GM12875 (cell line): ENCODE measurements at regions not wholly inside any gene's neighbourhood (a gene's known extent, or its start where the extent isn't known, plus 50 kb on each side); places are given as distances from the start of the nearest gene placed in this dataset.

Experiments used
- H3K4me3 ChIP-seq: one replicate; pipeline ENCODE4 v1.5.1; 2011; ENCODE audit warnings: low read depth, low read length, control low read depth
- TF ChIP-seq, protein P1 (sequence below): IDR thresholded peaks from 2 replicates; pipeline ENCODE4 v1.5.1; 2011; ENCODE audit warnings: low read depth, mild to moderate bottlenecking, control low read depth, inconsistent platforms, low read length, moderate library complexity, borderline replicate concordance; ENCODE audit not compliant: insufficient read depth

DNA sequence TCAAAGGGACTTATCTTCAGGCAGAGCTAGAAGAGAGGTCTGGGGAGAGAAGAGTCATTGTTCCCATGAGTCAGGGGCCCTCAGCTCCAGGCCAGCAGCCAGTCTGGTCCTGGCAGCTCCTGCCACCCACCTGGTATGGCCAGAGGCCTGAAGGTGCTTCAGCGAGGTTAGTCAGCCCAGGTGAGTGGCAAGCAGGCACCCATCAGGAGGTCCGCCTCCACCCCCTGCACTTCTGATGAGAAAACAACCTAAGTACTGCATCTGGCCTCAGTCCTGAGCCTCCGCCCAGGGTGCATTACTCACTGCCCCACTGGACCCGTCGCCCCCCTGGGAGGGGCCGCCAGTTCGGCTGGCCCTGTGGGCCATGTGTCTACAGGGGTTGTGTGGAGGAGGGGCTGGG, 130.2 kb downstream of the INHBB start:
- H3K4me3 ChIP-seq: no peak overlapping the region
- TF ChIP-seq, protein P1, sequence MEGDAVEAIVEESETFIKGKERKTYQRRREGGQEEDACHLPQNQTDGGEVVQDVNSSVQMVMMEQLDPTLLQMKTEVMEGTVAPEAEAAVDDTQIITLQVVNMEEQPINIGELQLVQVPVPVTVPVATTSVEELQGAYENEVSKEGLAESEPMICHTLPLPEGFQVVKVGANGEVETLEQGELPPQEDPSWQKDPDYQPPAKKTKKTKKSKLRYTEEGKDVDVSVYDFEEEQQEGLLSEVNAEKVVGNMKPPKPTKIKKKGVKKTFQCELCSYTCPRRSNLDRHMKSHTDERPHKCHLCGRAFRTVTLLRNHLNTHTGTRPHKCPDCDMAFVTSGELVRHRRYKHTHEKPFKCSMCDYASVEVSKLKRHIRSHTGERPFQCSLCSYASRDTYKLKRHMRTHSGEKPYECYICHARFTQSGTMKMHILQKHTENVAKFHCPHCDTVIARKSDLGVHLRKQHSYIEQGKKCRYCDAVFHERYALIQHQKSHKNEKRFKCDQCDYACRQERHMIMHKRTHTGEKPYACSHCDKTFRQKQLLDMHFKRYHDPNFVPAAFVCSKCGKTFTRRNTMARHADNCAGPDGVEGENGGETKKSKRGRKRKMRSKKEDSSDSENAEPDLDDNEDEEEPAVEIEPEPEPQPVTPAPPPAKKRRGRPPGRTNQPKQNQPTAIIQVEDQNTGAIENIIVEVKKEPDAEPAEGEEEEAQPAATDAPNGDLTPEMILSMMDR: no peak

DNA sequence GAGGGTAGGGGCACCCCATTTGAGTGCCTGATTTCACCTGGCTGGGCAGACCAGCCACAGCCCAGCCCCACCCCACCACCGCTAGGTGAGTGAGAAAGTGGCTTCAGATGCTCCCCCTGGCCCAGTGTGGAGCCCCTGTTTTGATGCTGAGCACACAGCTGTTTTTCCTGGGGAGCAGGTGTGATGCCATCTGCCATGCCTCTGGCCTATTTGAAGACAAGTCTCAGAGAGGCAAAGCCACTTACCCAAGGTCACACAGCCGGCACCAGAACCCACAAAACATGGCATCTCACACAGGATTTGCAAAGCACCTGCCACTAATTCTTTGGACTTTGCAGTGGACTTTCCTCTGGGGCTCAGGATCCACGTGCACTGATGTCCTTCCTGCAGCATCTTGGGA, 131.3 kb downstream of the INHBB start:
- TF ChIP-seq, protein P1: no peak

DNA sequence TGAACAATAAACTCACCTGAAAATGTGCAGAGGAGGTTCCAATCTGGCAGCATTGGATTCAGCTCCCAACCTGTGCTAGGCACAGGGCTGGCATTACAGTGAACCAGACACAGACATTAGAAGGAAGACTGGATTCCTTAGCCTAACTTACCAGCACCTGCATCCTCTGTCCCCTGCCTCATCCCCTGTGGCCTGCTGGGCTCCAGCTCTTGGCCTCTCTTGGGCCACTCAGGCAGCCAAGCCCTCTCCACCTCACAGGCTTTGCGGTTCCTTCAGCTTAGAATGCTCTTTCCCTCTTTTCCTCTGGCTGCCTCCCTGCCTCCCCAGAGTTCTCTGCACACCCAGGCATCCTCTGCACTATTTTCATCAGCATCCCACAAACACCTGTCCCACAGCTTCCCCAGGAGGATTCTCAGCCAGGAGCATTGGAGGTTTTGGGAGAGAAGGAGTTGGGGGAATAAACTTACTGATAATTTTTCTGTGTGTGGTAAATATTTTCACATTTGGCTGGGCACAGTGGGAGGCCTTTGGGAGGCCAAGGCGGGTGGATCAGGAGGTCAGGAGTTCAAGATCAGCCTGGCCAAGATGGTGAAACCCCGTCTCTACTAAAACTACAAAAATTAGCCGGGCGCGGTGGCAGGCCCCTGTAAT, 132.0 kb downstream of the INHBB start:
- H3K4me3 ChIP-seq: no peak overlapping the region
- TF ChIP-seq, protein P1: no peak

More for the DNA sequence above, 131.3 kb downstream of the INHBB start:
- H3K4me3 ChIP-seq: no peak overlapping the region

DNA sequence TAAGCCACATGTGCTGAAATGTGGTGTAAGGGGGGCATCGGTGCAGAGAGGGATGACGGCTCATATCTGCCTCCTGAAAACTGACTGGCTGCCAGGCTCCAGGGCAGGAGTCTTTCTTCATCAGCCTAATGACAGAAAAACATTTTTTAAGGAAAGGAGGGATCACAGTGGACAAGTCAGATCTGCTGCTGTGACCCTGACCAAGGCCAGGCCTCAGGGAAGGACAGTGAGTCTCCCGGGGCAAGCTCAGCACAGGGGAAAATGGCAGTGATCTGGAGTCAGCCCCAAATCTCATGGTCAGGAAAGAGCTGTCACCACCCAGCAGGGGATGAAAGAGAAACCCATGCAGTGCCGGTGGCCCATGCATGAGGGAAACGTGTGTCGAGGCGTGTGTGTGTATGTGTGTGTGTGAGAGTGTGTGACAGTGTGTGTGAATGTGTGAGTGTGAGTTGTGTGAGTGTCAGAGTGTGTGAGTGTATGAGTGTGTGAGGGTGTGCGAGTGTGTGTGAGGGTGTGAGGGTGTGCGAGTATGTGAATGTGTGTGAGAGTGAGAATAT, 134.5 kb downstream of the INHBB start:
- no peak overlapping the region for H3K4me3 ChIP-seq
- TF ChIP-seq, protein P1: no peak

DNA sequence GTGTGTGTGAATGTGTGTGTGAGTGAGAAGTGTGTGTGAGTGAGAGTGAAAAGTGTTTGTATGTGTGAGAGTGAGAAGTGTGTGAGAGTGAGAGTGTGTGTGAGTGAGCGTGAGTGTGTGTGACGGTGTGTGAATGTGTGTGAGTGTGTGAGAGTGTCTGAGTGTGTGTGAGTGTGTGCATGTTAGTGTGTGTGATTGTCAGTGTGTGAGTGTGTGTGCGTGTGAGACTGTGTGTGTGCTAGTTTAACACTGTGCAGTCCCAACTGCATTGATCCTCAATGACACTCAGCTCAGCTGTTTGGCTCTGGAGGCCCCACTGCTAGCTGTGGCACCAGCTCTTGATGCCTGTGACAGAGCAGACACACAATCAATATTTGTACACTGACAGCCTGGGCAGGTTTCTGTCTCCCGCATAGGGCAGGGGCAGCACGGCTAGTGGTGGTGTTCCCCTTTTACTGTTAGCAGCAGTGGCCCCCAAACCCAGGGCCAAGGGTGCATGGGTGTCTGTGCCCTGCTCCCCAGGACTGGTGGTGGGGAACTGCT, 135.0 kb downstream of the INHBB start:
- TF ChIP-seq, protein P1: no peak
- no peak overlapping the region for H3K4me3 ChIP-seq

DNA sequence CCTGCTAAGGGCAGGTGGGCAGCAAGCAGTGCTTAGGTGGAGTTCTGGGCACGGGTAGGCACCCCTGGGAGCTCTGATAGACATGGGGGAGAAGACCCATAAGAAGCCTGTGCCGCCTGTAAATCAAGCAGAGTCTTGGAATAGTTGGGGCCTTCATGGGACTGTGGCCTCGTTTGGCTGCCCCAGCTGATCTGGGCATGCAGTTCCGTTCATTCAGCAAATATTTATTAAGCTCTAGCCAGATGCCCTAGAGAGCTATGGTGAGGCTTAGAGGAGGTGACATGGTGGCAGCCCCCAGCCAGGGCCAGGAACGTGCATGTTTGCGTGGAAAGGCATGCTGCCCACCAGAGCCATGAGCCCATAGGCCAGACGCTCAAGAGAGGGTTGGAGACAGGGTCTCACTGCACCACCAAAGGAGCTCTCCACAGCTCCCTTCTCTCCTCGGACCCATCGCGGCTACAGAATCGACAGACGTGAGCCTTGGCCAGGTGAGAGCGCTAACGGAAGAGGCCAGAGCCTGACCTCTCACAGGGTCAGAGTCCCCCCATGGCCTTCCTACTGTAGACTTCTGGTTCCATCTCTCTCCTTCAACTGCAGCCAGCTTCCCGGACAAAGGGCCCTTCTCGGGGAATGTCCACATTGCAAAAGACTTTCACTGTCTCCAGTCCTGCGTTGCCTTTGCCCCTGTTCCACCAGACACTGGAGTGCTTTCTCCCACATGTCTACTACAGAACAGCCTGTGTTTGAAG, 135.7 kb downstream of the INHBB start:
- TF ChIP-seq, protein P1: no peak
- no peak overlapping the region for H3K4me3 ChIP-seq
